ENCODE measurements at regions not wholly inside any gene's neighbourhood (a gene's known extent, or its start where the extent isn't known, plus 50 kb on each side); places are given as distances from the start of the nearest gene placed in this dataset.
"Not testable (repeated sequence)": the region's sequence is repeated elsewhere in the genome, so short reads cannot be mapped to it uniquely, and the experiment has no call there.

GRCh38 chrX:83954116-83954515 lies 93.2 kb downstream of the CYLC1 start:
- not testable (repeated sequence) for H3K23ac ChIP-seq (ENCODE audit: low read length); H2BK5ac ChIP-seq (ENCODE audit: low read depth, low read length, poor library complexity)
- WGBS (ENCODE audit: extremely low coverage, insufficient coverage, insufficient read length), result no CpG with 5 or more reads among the region's 4 CpGs

GRCh38 chrX:83966347-83966746 lies 105.4 kb downstream of the CYLC1 start:
- H3K23ac ChIP-seq (ENCODE audit: low read length), result no peak overlapping the region
- no peak overlapping the region for H3K27ac ChIP-seq (ENCODE audit: low read depth, low read length)
- H2BK120ac ChIP-seq (ENCODE audit: insufficient read depth, low read length, poor library complexity), result no peak overlapping the region
- H3K9me3 ChIP-seq (ENCODE audit: insufficient read depth, low read depth, low read length), result no peaks in the 10 kb centered on the region
- H3K4me2 ChIP-seq (ENCODE audit: low read length), result no peak overlapping the region
- H3K18ac ChIP-seq (ENCODE audit: low read length), result no peak overlapping the region
- H4K91ac ChIP-seq (ENCODE audit: low read depth, low read length), result no peak overlapping the region
- no peak overlapping the region for H3K9ac ChIP-seq (ENCODE audit: low read length)
- H2BK12ac ChIP-seq (ENCODE audit: low read length), result no peak overlapping the region
- no peak overlapping the region for H4K8ac ChIP-seq (ENCODE audit: low read depth, low read length)
- no peaks in the 10 kb centered on the region for H3K36me3 ChIP-seq (ENCODE audit: control insufficient read depth in 1 of 2, insufficient read depth in 2 of 2, low read length in 2 of 2)
- no peak overlapping the region for H3K14ac ChIP-seq (ENCODE audit: low read length)
- no peak overlapping the region for H4K12ac ChIP-seq (ENCODE audit: low read depth, low read length)
- WGBS (ENCODE audit: extremely low coverage, insufficient coverage, insufficient read length), result no CpG with 5 or more reads among the region's 2 CpGs
- no peaks in the 10 kb centered on the region for H3K79me1 ChIP-seq (ENCODE audit: low read length)
- no peaks in the 10 kb centered on the region for H3K4me1 ChIP-seq (ENCODE audit: control insufficient read depth in 1 of 2, insufficient read depth in 2 of 2, low read length in 2 of 2)
- no peak overlapping the region for H3K4ac ChIP-seq (ENCODE audit: low read depth, low read length)
- H2BK5ac ChIP-seq (ENCODE audit: low read depth, low read length, poor library complexity), result no peak overlapping the region
- H3K27me3 ChIP-seq (ENCODE audit: insufficient read depth, low read length), result no peaks in the 10 kb centered on the region
- H3K79me2 ChIP-seq (ENCODE audit: control insufficient read depth, insufficient read depth, low read length, poor library complexity), result no peaks in the 10 kb centered on the region
- H3K4me3 ChIP-seq (ENCODE audit: low read depth, low read length), result no peak overlapping the region
- H2AK5ac ChIP-seq (ENCODE audit: low read length), result no peak overlapping the region
- no peak overlapping the region for H2AFZ ChIP-seq (ENCODE audit: insufficient read depth, low read length, poor library complexity)
- DNase-seq, result no peak

More at GRCh38 chrX:83954116-83954515, 93.2 kb downstream of the CYLC1 start:
- DNase-seq; H3K27ac ChIP-seq (ENCODE audit: low read depth, low read length); H4K91ac ChIP-seq (ENCODE audit: low read depth, low read length); H2BK120ac ChIP-seq (ENCODE audit: insufficient read depth, low read length, poor library complexity); H4K12ac ChIP-seq (ENCODE audit: low read depth, low read length); H2AFZ ChIP-seq (ENCODE audit: insufficient read depth, low read length, poor library complexity); H3K14ac ChIP-seq (ENCODE audit: low read length); H3K9me3 ChIP-seq (ENCODE audit: insufficient read depth, low read depth, low read length); H3K4me3 ChIP-seq (ENCODE audit: low read depth, low read length); H3K36me3 ChIP-seq (ENCODE audit: control insufficient read depth in 1 of 2, insufficient read depth in 2 of 2, low read length in 2 of 2); H3K27me3 ChIP-seq (ENCODE audit: insufficient read depth, low read length); H3K9ac ChIP-seq (ENCODE audit: low read length); H3K4ac ChIP-seq (ENCODE audit: low read depth, low read length); H3K79me1 ChIP-seq (ENCODE audit: low read length); H3K4me1 ChIP-seq (ENCODE audit: control insufficient read depth in 1 of 2, insufficient read depth in 2 of 2, low read length in 2 of 2); H2AK5ac ChIP-seq (ENCODE audit: low read length); H3K4me2 ChIP-seq (ENCODE audit: low read length); H4K8ac ChIP-seq (ENCODE audit: low read depth, low read length); H3K79me2 ChIP-seq (ENCODE audit: control insufficient read depth, insufficient read depth, low read length, poor library complexity); H3K18ac ChIP-seq (ENCODE audit: low read length); H2BK12ac ChIP-seq (ENCODE audit: low read length): not testable (repeated sequence)

DNA sequence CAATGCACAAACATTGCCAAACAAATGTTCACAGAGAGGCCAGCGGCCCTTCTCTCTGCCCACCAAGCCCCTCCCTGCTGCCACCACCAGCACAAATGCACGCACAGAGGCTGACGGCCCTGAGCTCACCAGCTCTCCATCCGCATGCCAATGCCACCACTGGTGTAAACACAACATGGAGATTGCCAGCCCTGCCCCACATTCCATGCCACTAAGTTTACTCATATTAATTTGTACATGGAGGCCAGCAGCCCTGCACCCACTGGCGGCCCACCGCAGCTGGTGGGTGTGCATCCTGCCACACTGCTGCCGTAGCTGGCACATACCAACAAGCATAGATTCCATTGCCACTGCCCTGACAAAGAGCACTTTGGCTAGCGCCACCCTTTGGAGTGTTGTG lies 124.0 kb downstream of the CYLC1 start:
- Histone ChIP-seq H4K91ac (ENCODE audit: low read depth, low read length) (no peak overlapping the region), H3K18ac (ENCODE audit: low read length) (no peak overlapping the region), H2BK12ac (ENCODE audit: low read length) (no peak overlapping the region), H3K27ac (ENCODE audit: low read depth, low read length) (no peak overlapping the region), H2BK120ac (ENCODE audit: insufficient read depth, low read length, poor library complexity) (no peak overlapping the region), H3K27me3 (ENCODE audit: insufficient read depth, low read length) (no peaks in the 10 kb centered on the region), H3K9me3 (ENCODE audit: insufficient read depth, low read depth, low read length) (no peaks in the 10 kb centered on the region), H3K4ac (ENCODE audit: low read depth, low read length) (no peak overlapping the region), H3K79me1 (ENCODE audit: low read length) (no peaks in the 10 kb centered on the region), H3K79me2 (ENCODE audit: control insufficient read depth, insufficient read depth, low read length, poor library complexity) (no peaks in the 10 kb centered on the region), H4K12ac (ENCODE audit: low read depth, low read length) (peak overlapping the region; percentile 70), H2AFZ (ENCODE audit: insufficient read depth, low read length, poor library complexity) (no peak overlapping the region), H4K8ac (ENCODE audit: low read depth, low read length) (no peak overlapping the region), H3K23ac (ENCODE audit: low read length) (no peak overlapping the region), H3K4me2 (ENCODE audit: low read length) (no peak overlapping the region), H2BK5ac (ENCODE audit: low read depth, low read length, poor library complexity) (no peak overlapping the region), H3K36me3 (ENCODE audit: control insufficient read depth in 1 of 2, insufficient read depth in 2 of 2, low read length in 2 of 2) (no peaks in the 10 kb centered on the region), H2AK5ac (ENCODE audit: low read length) (no peak overlapping the region), H3K4me1 (ENCODE audit: control insufficient read depth in 1 of 2, insufficient read depth in 2 of 2, low read length in 2 of 2) (no peaks in the 10 kb centered on the region), H3K14ac (ENCODE audit: low read length) (no peak overlapping the region), H3K9ac (ENCODE audit: low read length) (no peak overlapping the region), H3K4me3 (ENCODE audit: low read depth, low read length) (no peak overlapping the region)
- no CpG with 5 or more reads among the region's 8 CpGs for WGBS (ENCODE audit: extremely low coverage, insufficient coverage, insufficient read length)
- no peak for DNase-seq

DNA sequence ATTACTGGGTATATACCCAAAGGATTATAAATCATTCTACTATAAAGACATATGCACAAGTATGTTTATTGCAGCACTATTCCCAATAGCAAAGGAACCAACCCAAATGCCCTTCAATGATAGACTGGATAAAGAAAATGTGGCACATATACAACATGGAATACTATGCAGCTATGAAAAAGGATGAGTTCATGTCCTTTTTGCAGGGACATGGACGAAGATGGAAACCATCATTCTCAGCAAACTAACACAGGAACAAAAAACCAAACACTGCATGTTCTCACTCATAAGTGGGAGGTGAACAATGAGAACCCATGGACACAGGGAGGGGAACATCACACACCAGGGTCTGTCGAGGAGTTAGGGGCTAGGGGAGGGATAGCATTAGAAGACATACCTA lies 129.2 kb downstream of the CYLC1 start:
- not testable (repeated sequence) for H3K4me2 ChIP-seq (ENCODE audit: low read length); H3K27ac ChIP-seq (ENCODE audit: low read depth, low read length); H3K14ac ChIP-seq (ENCODE audit: low read length); H3K79me1 ChIP-seq (ENCODE audit: low read length); H3K4me3 ChIP-seq (ENCODE audit: low read depth, low read length); H3K18ac ChIP-seq (ENCODE audit: low read length); H3K23ac ChIP-seq (ENCODE audit: low read length); H3K9ac ChIP-seq (ENCODE audit: low read length); H2AK5ac ChIP-seq (ENCODE audit: low read length); H3K79me2 ChIP-seq (ENCODE audit: control insufficient read depth, insufficient read depth, low read length, poor library complexity); H2BK12ac ChIP-seq (ENCODE audit: low read length); H2AFZ ChIP-seq (ENCODE audit: insufficient read depth, low read length, poor library complexity); H3K27me3 ChIP-seq (ENCODE audit: insufficient read depth, low read length); H3K4ac ChIP-seq (ENCODE audit: low read depth, low read length); DNase-seq; H2BK5ac ChIP-seq (ENCODE audit: low read depth, low read length, poor library complexity); H3K4me1 ChIP-seq (ENCODE audit: control insufficient read depth in 1 of 2, insufficient read depth in 2 of 2, low read length in 2 of 2); H4K91ac ChIP-seq (ENCODE audit: low read depth, low read length); H4K8ac ChIP-seq (ENCODE audit: low read depth, low read length); H3K36me3 ChIP-seq (ENCODE audit: control insufficient read depth in 1 of 2, insufficient read depth in 2 of 2, low read length in 2 of 2); H2BK120ac ChIP-seq (ENCODE audit: insufficient read depth, low read length, poor library complexity); H4K12ac ChIP-seq (ENCODE audit: low read depth, low read length); H3K9me3 ChIP-seq (ENCODE audit: insufficient read depth, low read depth, low read length)
- WGBS (ENCODE audit: extremely low coverage, insufficient coverage, insufficient read length), result no CpG with 5 or more reads among the region's 2 CpGs
